CD4-positive, alpha-beta memory T cell (primary cell): ENCODE measurements at regions not wholly inside any gene's neighbourhood (a gene's known extent, or its start where the extent isn't known, plus 50 kb on each side); places are given as distances from the start of the nearest gene placed in this dataset.
"Not testable (repeated sequence)": the region's sequence is repeated elsewhere in the genome, so short reads cannot be mapped to it uniquely, and the experiment has no call there.

Source experiments
- CTCF ChIA-PET: fragments of 350-600 bp; sonication (Branson Sonifier 250); formaldehyde crosslinking; loops from one replicate; lab custom pipeline; 2021; ENCODE audit warnings: inconsistent platforms; ENCODE audit not compliant: partially characterized antibody; lab: Charles Lee
- POLR2A ChIA-PET: fragments of 350-600 bp; sonication (Branson Sonifier 250); formaldehyde crosslinking; loops from one replicate; lab custom pipeline; 2021; ENCODE audit not compliant: partially characterized antibody; lab: Charles Lee
- DNase-seq, 5 donors: peaks; one replicate each; pipeline versions ENCODE4 v3.0.0 to v3.0.0-alpha.2; 2020 to 2022; ENCODE audit warnings: mixed read lengths in 1 of 5
- H3K27ac ChIP-seq: one replicate; pipeline ENCODE4 v1.7.0; 2013; ENCODE audit warnings: low read depth, low read length
- H3K27me3 ChIP-seq: 2 replicates; pipeline ENCODE4 v1.7.0; 2013; ENCODE audit warnings: mild to moderate bottlenecking, low read length, moderate library complexity; ENCODE audit not compliant: insufficient read depth
- H3K36me3 ChIP-seq: 2 replicates; pipeline ENCODE4 v1.7.0; 2013; ENCODE audit warnings: mild to moderate bottlenecking, low read length, moderate library complexity; ENCODE audit not compliant: insufficient read depth
- H3K4me1 ChIP-seq: 2 replicates; pipeline ENCODE4 v1.7.0; 2013; ENCODE audit warnings: mild to moderate bottlenecking, low read length, moderate library complexity; ENCODE audit not compliant: insufficient read depth
- H3K4me3 ChIP-seq, 2 donors: one replicate each; pipeline ENCODE4 v1.7.0; 2013; ENCODE audit warnings: low read length in 2 of 2, mild to moderate bottlenecking in 1 of 2
- H3K9me3 ChIP-seq, 2 donors: one replicate each; pipeline ENCODE4 v1.7.0; 2013; ENCODE audit warnings: low read length in 2 of 2, control low read depth in 1 of 2; ENCODE audit not compliant: control insufficient read depth in 1 of 2
- H3K27ac Mint-ChIP-seq, 7 donors: one replicate each; pipeline ENCODE4 v1.8.0; 2020 to 2021; ENCODE audit warnings: mixed read lengths in 7 of 7, mild to moderate bottlenecking in 6 of 7, inconsistent platforms in 3 of 7, moderate library complexity in 3 of 7
- H3K27me3 Mint-ChIP-seq, 2 donors: one replicate each; pipeline ENCODE4 v1.8.0; 2020 to 2021; ENCODE audit warnings: mixed read lengths in 2 of 2
- H3K36me3 Mint-ChIP-seq, 2 donors: one replicate each; pipeline ENCODE4 v1.8.0; 2020 to 2021; ENCODE audit warnings: mixed read lengths in 2 of 2, inconsistent platforms in 1 of 2, mild to moderate bottlenecking in 1 of 2
- H3K4me1 Mint-ChIP-seq, 4 donors: one replicate each; pipeline ENCODE4 v1.8.0; 2020 to 2021; ENCODE audit warnings: mixed read lengths in 4 of 4, mild to moderate bottlenecking in 1 of 4
- H3K4me3 Mint-ChIP-seq, 8 donors: one replicate each; pipeline ENCODE4 v1.8.0; 2020 to 2021; ENCODE audit warnings: mixed read lengths in 8 of 8, mild to moderate bottlenecking in 7 of 8, moderate library complexity in 6 of 8, inconsistent platforms in 3 of 8
- H3K9me3 Mint-ChIP-seq, 8 donors: one replicate each; pipeline ENCODE4 v1.8.0; 2020 to 2021; ENCODE audit warnings: mixed read lengths in 8 of 8, mild to moderate bottlenecking in 5 of 8, inconsistent platforms in 3 of 8, moderate library complexity in 1 of 8
- intact Hi-C: fragments of 100-400 bp; cut with micrococcal nuclease; formaldehyde crosslinking; loops from one replicate; pipeline ENCODE4 v1.15.1; 2023

GRCh38 chr10:29387269-29387668 lies 98.4 kb downstream of the LYZL1 start:
- Mint-ChIP-seq H3K9me3 (no peaks in the 10 kb centered on the region), H3K4me3 (no peak overlapping the region), H3K4me1 (peaks cover 0 to 3% (median 2%) of the 10 kb centered on the region in 4 donors), H3K27ac (no peak overlapping the region), H3K36me3 (no peaks in the 10 kb centered on the region), H3K27me3 (peaks cover 2 to 9% of the 10 kb centered on the region in 2 donors)
- Histone ChIP-seq H3K36me3 (no peaks in the 10 kb centered on the region), H3K4me1 (no peaks in the 10 kb centered on the region), H3K9me3 (no peaks in the 10 kb centered on the region), H3K27me3 (no peaks in the 10 kb centered on the region), H3K27ac (no peak overlapping the region), H3K4me3 (no peak overlapping the region)
- intact Hi-C loops = loop anchor here (2.0 kb wide), 1 partner anchor 62 kb away; no protein-coding TSS in a partner anchor
- ChIA-PET CTCF (interaction anchor here (0.7 to 6.6 kb wide), 13 partner anchors 8 to 1205 kb away, joined by 3 to 47 read pairs (median 6); no protein-coding TSS in a partner anchor), POLR2A (no interaction called here)
- DNase-seq = no peak

GRCh38 chr10:29388112-29388511 lies 99.2 kb downstream of the LYZL1 start:
- CTCF ChIA-PET = interaction anchor here (0.7 to 6.6 kb wide), 5 partner anchors 10 to 108 kb away, joined by 3 to 47 read pairs (median 5); no protein-coding TSS in a partner anchor
- intact Hi-C loops, H3K4me1 ChIP-seq, H3K27ac Mint-ChIP-seq, H3K9me3 ChIP-seq, H3K9me3 Mint-ChIP-seq, H3K4me1 Mint-ChIP-seq, DNase-seq, H3K4me3 ChIP-seq, H3K36me3 Mint-ChIP-seq, H3K27me3 ChIP-seq, POLR2A ChIA-PET, H3K27me3 Mint-ChIP-seq, H3K36me3 ChIP-seq, H3K4me3 Mint-ChIP-seq, H3K27ac ChIP-seq: not testable (repeated sequence)

- no peak overlapping the region for H3K27ac ChIP-seq
- no peaks in the 10 kb centered on the region for H3K9me3 Mint-ChIP-seq
- no peaks in the 10 kb centered on the region for H3K36me3 Mint-ChIP-seq
- H3K27me3 Mint-ChIP-seq = peaks cover 4 to 6% of the 10 kb centered on the region in 2 donors
- H3K27ac Mint-ChIP-seq = peak overlapping the region in 2 of 7 donors; percentile 29 to 77
- CTCF ChIA-PET = interaction anchor here (0.6 to 6.6 kb wide), 7 partner anchors 9 to 235 kb away, joined by 3 to 47 read pairs (median 4); no protein-coding TSS in a partner anchor
- intact Hi-C loops = no loop called here
- no peak overlapping the region for H3K4me3 Mint-ChIP-seq
- H3K4me1 Mint-ChIP-seq = peaks cover 0 to 7% (median 2%) of the 10 kb centered on the region in 4 donors
- H3K9me3 ChIP-seq = no peaks in the 10 kb centered on the region
- H3K36me3 ChIP-seq = no peaks in the 10 kb centered on the region
- H3K4me1 ChIP-seq = no peaks in the 10 kb centered on the region
- POLR2A ChIA-PET = no interaction called here
- no peaks in the 10 kb centered on the region for H3K27me3 ChIP-seq
- DNase-seq = no peak
- no peak overlapping the region for H3K4me3 ChIP-seq
Measured at GRCh38 chr10:29389493-29389892, 100.6 kb downstream of the LYZL1 start.

GRCh38 chr10:29389935-29390334 lies 101.1 kb downstream of the LYZL1 start:
- no peaks in the 10 kb centered on the region for H3K4me1 ChIP-seq
- intact Hi-C loops = no loop called here
- ChIA-PET CTCF (interaction anchor here (0.6 to 6.6 kb wide), 7 partner anchors 8 to 235 kb away, joined by 3 to 47 read pairs (median 4); no protein-coding TSS in a partner anchor), POLR2A (no interaction called here)
- H3K27me3 Mint-ChIP-seq = peaks cover 3 to 6% of the 10 kb centered on the region in 2 donors
- no peaks in the 10 kb centered on the region for H3K36me3 ChIP-seq
- H3K9me3 Mint-ChIP-seq = no peaks in the 10 kb centered on the region
- peak overlapping the region in 1 of 7 donors; percentile 29 for H3K27ac Mint-ChIP-seq
- H3K27me3 ChIP-seq = no peaks in the 10 kb centered on the region
- peaks cover 0 to 7% (median 2%) of the 10 kb centered on the region in 4 donors for H3K4me1 Mint-ChIP-seq
- no peaks in the 10 kb centered on the region for H3K36me3 Mint-ChIP-seq
- H3K4me3 Mint-ChIP-seq = no peak overlapping the region
- H3K9me3 ChIP-seq = no peaks in the 10 kb centered on the region
- no peak overlapping the region for H3K27ac ChIP-seq
- no peak overlapping the region for H3K4me3 ChIP-seq
- no peak for DNase-seq

GRCh38 chr10:29392376-29393021 lies 103.6 kb downstream of the LYZL1 start:
- Mint-ChIP-seq H3K27me3 (peaks cover 8 to 11% of the 10 kb centered on the region in 2 donors), H3K4me3 (no peak overlapping the region), H3K9me3 (no peaks in the 10 kb centered on the region), H3K4me1 (peaks cover 0 to 4% (median 0%) of the 10 kb centered on the region in 4 donors), H3K27ac (no peak overlapping the region), H3K36me3 (no peaks in the 10 kb centered on the region)
- ChIA-PET POLR2A (no interaction called here), CTCF (interaction anchor here (0.6 to 2.6 kb wide), 16 partner anchors 11 to 837 kb away, joined by 3 to 9 read pairs (median 4); no protein-coding TSS in a partner anchor)
- H3K27me3 ChIP-seq = no peaks in the 10 kb centered on the region
- peak in 3 of 5 donors; percentile 15 to 24 (median 18) for DNase-seq
- no peak overlapping the region for H3K4me3 ChIP-seq
- no peaks in the 10 kb centered on the region for H3K4me1 ChIP-seq
- intact Hi-C loops = loop anchor here (1.0 kb wide), 1 partner anchor 728 kb away; no protein-coding TSS in a partner anchor
- H3K27ac ChIP-seq = no peak overlapping the region
- H3K36me3 ChIP-seq = no peaks in the 10 kb centered on the region
- H3K9me3 ChIP-seq = no peaks in the 10 kb centered on the region

GRCh38 chr10:29394321-29394932 lies 105.6 kb downstream of the LYZL1 start:
- ChIA-PET POLR2A (no interaction called here), CTCF (interaction anchor here (0.9 to 2.6 kb wide), 7 partner anchors 8 to 731 kb away, joined by 3 to 9 read pairs (median 5); no protein-coding TSS in a partner anchor)
- no peaks in the 10 kb centered on the region for H3K36me3 ChIP-seq
- peaks cover 0 to 4% (median 0%) of the 10 kb centered on the region in 4 donors for H3K4me1 Mint-ChIP-seq
- DNase-seq = no peak
- intact Hi-C loops = no loop called here
- peaks cover 13 to 16% of the 10 kb centered on the region in 2 donors for H3K27me3 Mint-ChIP-seq
- no peaks in the 10 kb centered on the region for H3K27me3 ChIP-seq
- no peaks in the 10 kb centered on the region for H3K36me3 Mint-ChIP-seq
- H3K4me3 ChIP-seq = no peak overlapping the region
- peaks cover 0 to 1% (median 0%) of the 10 kb centered on the region in 8 donors for H3K9me3 Mint-ChIP-seq
- H3K4me3 Mint-ChIP-seq = no peak overlapping the region
- no peaks in the 10 kb centered on the region for H3K4me1 ChIP-seq
- H3K27ac Mint-ChIP-seq = no peak overlapping the region
- H3K9me3 ChIP-seq = no peaks in the 10 kb centered on the region
- no peak overlapping the region for H3K27ac ChIP-seq

GRCh38 chr10:29395409-29395808 lies 106.5 kb downstream of the LYZL1 start:
- Mint-ChIP-seq H3K27me3 (peaks cover 16 to 21% of the 10 kb centered on the region in 2 donors), H3K36me3 (no peaks in the 10 kb centered on the region), H3K27ac (no peak overlapping the region), H3K9me3 (peaks cover 0 to 2% (median 0%) of the 10 kb centered on the region in 8 donors), H3K4me1 (peaks cover 0 to 4% (median 0%) of the 10 kb centered on the region in 4 donors), H3K4me3 (no peak overlapping the region)
- Histone ChIP-seq H3K27ac (no peak overlapping the region), H3K27me3 (no peaks in the 10 kb centered on the region), H3K4me1 (no peaks in the 10 kb centered on the region), H3K9me3 (no peaks in the 10 kb centered on the region), H3K36me3 (no peaks in the 10 kb centered on the region), H3K4me3 (no peak overlapping the region)
- DNase-seq = no peak
- POLR2A ChIA-PET = no interaction called here
- CTCF ChIA-PET = interaction anchor here (0.9 to 1.6 kb wide), 3 partner anchors 9 to 731 kb away, joined by 3 to 6 read pairs (median 5); no protein-coding TSS in a partner anchor
- intact Hi-C loops = no loop called here
